GM23338 (cell line): ENCODE measurements at regions not wholly inside any gene's neighbourhood (a gene's known extent, or its start where the extent isn't known, plus 50 kb on each side); places are given as distances from the start of the nearest gene placed in this dataset.
"Not testable (repeated sequence)": the region's sequence is repeated elsewhere in the genome, so short reads cannot be mapped to it uniquely, and the experiment has no call there.

Experiments used
- CREB1 ChIP-seq: fragments of 250-450 bp; sonication (Bioruptor Pico); IDR thresholded peaks from 2 replicates; pipeline ENCODE4 v1.5.0; 2020; ENCODE audit warnings: low read depth, mild to moderate bottlenecking, moderate library complexity
- ETS1 ChIP-seq: IDR thresholded peaks from 2 replicates; pipeline ENCODE4 v1.6.1; 2016; ENCODE audit warnings: antibody characterized with exemption
- EZH2 ChIP-seq: fragments of 200-600 bp; sonication (generic); IDR thresholded peaks from one replicate; pipeline ENCODE4 v1.8.0; 2017; ENCODE audit warnings: antibody characterized with exemption, mild to moderate bottlenecking, low read depth; ENCODE audit not compliant: unreplicated experiment
- EZH2phosphoT487 ChIP-seq: fragments of 200-600 bp; sonication (generic); IDR thresholded peaks from one replicate; pipeline ENCODE4 v1.8.1; 2018; ENCODE audit warnings: antibody characterized with exemption; ENCODE audit not compliant: unreplicated experiment
- JUNB ChIP-seq: IDR thresholded peaks from one replicate; pipeline ENCODE4 v1.6.1; 2016; ENCODE audit warnings: antibody characterized with exemption; ENCODE audit not compliant: unreplicated experiment
- NANOG ChIP-seq: IDR thresholded peaks from 2 replicates; pipeline ENCODE4 v1.6.1; 2016; ENCODE audit warnings: antibody characterized with exemption, borderline replicate concordance
- POLR2AphosphoS5 ChIP-seq: IDR thresholded peaks from 2 replicates; pipeline ENCODE4 v1.6.1; 2016; ENCODE audit warnings: antibody characterized with exemption, low read depth
- REST ChIP-seq: IDR thresholded peaks from one replicate; pipeline ENCODE4 v1.6.1; 2018; ENCODE audit warnings: antibody characterized with exemption; ENCODE audit not compliant: unreplicated experiment
- ZNF331 ChIP-seq: fragments of 250-450 bp; sonication (Bioruptor Pico); IDR thresholded peaks from 2 replicates; pipeline ENCODE4 v1.5.0; 2020; ENCODE audit warnings: low read depth, mild to moderate bottlenecking, moderate library complexity
- TF ChIP-seq, protein P1 (sequence below), 2 experiments: fragments of 200-600 bp in 1 of 2; sonication (generic) in 1 of 2; conservative IDR thresholded peaks; 2 replicates each; pipeline versions ENCODE4 v1.5.1 to v1.6.1; 2016 to 2017; ENCODE audit warnings: antibody characterized with exemption in 2 of 2, low read depth in 2 of 2, mild to moderate bottlenecking in 2 of 2, moderate library complexity in 1 of 2
- TF ChIP-seq, protein P2 (sequence below): fragments of 250-450 bp; sonication (Bioruptor Pico); IDR thresholded peaks from 2 replicates; pipeline ENCODE4 v1.5.0; 2020; ENCODE audit warnings: mild to moderate bottlenecking, moderate library complexity

DNA sequence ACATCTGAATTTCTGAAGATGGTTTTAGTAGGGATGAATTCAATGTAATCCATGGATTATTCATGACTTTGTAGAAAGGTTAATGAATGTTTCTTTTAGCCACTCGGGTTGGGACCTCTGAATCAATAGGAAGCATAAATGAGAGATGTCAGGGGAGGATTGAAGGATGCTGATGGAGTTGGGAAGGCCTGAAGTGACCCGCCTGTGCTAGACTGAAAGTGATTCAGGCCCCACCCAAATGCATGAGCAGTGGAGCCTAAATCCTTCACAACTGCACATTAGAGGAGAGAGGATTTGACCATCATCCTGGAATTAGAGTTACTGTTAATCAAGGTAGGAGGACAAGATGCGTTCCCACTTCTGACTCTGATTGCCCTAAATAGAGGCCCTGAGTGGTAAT is 162.2 kb upstream of the PTPN20 start:
- not testable (repeated sequence) for TF ChIP-seq POLR2AphosphoS5; JUNB; NANOG; EZH2phosphoT487; CREB1; EZH2; REST; ETS1; ZNF331 (CRISPR knock-in tag)
- TF ChIP-seq, protein P1, sequence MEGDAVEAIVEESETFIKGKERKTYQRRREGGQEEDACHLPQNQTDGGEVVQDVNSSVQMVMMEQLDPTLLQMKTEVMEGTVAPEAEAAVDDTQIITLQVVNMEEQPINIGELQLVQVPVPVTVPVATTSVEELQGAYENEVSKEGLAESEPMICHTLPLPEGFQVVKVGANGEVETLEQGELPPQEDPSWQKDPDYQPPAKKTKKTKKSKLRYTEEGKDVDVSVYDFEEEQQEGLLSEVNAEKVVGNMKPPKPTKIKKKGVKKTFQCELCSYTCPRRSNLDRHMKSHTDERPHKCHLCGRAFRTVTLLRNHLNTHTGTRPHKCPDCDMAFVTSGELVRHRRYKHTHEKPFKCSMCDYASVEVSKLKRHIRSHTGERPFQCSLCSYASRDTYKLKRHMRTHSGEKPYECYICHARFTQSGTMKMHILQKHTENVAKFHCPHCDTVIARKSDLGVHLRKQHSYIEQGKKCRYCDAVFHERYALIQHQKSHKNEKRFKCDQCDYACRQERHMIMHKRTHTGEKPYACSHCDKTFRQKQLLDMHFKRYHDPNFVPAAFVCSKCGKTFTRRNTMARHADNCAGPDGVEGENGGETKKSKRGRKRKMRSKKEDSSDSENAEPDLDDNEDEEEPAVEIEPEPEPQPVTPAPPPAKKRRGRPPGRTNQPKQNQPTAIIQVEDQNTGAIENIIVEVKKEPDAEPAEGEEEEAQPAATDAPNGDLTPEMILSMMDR (conservative IDR thresholded peaks at IDR 0.05; ENCODE audit: low read depth in 2 of 2) = not testable (repeated sequence)
- TF ChIP-seq, protein P2, sequence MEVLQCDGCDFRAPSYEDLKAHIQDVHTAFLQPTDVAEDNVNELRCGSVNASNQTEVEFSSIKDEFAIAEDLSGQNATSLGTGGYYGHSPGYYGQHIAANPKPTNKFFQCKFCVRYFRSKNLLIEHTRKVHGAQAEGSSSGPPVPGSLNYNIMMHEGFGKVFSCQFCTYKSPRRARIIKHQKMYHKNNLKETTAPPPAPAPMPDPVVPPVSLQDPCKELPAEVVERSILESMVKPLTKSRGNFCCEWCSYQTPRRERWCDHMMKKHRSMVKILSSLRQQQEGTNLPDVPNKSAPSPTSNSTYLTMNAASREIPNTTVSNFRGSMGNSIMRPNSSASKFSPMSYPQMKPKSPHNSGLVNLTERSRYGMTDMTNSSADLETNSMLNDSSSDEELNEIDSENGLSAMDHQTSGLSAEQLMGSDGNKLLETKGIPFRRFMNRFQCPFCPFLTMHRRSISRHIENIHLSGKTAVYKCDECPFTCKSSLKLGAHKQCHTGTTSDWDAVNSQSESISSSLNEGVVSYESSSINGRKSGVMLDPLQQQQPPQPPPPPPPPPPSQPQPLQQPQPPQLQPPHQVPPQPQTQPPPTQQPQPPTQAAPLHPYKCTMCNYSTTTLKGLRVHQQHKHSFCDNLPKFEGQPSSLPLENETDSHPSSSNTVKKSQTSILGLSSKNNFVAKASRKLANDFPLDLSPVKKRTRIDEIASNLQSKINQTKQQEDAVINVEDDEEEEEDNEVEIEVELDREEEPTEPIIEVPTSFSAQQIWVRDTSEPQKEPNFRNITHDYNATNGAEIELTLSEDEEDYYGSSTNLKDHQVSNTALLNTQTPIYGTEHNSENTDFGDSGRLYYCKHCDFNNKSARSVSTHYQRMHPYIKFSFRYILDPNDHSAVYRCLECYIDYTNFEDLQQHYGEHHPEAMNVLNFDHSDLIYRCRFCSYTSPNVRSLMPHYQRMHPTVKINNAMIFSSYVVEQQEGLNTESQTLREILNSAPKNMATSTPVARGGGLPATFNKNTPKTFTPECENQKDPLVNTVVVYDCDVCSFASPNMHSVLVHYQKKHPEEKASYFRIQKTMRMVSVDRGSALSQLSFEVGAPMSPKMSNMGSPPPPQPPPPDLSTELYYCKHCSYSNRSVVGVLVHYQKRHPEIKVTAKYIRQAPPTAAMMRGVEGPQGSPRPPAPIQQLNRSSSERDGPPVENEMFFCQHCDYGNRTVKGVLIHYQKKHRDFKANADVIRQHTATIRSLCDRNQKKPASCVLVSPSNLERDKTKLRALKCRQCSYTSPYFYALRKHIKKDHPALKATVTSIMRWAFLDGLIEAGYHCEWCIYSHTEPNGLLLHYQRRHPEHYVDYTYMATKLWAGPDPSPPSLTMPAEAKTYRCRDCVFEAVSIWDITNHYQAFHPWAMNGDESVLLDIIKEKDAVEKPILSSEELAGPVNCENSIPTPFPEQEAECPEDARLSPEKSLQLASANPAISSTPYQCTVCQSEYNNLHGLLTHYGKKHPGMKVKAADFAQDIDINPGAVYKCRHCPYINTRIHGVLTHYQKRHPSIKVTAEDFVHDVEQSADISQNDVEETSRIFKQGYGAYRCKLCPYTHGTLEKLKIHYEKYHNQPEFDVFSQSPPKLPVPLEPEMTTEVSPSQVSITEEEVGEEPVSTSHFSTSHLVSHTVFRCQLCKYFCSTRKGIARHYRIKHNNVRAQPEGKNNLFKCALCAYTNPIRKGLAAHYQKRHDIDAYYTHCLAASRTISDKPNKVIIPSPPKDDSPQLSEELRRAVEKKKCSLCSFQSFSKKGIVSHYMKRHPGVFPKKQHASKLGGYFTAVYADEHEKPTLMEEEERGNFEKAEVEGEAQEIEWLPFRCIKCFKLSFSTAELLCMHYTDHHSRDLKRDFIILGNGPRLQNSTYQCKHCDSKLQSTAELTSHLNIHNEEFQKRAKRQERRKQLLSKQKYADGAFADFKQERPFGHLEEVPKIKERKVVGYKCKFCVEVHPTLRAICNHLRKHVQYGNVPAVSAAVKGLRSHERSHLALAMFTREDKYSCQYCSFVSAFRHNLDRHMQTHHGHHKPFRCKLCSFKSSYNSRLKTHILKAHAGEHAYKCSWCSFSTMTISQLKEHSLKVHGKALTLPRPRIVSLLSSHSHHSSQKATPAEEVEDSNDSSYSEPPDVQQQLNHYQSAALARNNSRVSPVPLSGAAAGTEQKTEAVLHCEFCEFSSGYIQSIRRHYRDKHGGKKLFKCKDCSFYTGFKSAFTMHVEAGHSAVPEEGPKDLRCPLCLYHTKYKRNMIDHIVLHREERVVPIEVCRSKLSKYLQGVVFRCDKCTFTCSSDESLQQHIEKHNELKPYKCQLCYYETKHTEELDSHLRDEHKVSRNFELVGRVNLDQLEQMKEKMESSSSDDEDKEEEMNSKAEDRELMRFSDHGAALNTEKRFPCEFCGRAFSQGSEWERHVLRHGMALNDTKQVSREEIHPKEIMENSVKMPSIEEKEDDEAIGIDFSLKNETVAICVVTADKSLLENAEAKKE (CRISPR knock-in tag) = not testable (repeated sequence)
